Ovary (tissue), 3 donors: ENCODE measurements at regions not wholly inside any gene's neighbourhood (a gene's known extent, or its start where the extent isn't known, plus 50 kb on each side); places are given as distances from the start of the nearest gene placed in this dataset.

ENCODE experiments used
- CTCF ChIP-seq, 3 donors: fragments of 450-650 bp in 2 of 3; fragments of 200-600 bp in 1 of 3; IDR thresholded peaks; one replicate each; pipeline versions ENCODE4 v1.5.1 to v1.8.0; 2016 to 2022; ENCODE audit warnings: antibody characterized with exemption in 3 of 3, mild to moderate bottlenecking in 1 of 3
- POLR2A ChIP-seq: fragments of 450-650 bp; IDR thresholded peaks from one replicate; pipeline ENCODE4 v1.6.1; 2017; ENCODE audit warnings: antibody characterized with exemption, mild to moderate bottlenecking, moderate library complexity
- donor health status: DM: no; HTN: no; CAD: no.

DNA sequence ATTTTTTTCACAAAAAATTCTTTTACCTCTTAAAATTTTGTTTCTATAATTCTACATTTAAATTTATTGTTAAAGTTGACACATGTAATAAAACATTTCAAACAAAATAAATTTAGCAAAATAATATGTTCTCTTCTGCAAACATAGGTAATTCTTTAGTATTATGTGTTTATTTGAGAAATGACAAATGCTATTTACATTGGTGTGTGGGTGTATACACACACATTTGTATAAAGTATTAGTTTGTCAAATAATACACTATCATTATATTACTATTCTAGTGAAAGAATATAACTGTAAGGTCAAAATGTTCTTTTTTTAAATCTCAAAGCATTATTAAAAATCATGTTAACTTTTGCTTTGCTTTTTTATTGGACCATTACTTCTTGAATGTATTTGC is 1370.6 kb downstream of the SI start:
- TF ChIP-seq POLR2A (no peak), CTCF (IDR thresholded peaks at IDR 0.05) (no peak)
